SW480 (cell line): ENCODE measurements at regions not wholly inside any gene's neighbourhood (a gene's known extent, or its start where the extent isn't known, plus 50 kb on each side); places are given as distances from the start of the nearest gene placed in this dataset.
"Not testable (repeated sequence)": the region's sequence is repeated elsewhere in the genome, so short reads cannot be mapped to it uniquely, and the experiment has no call there.

Experiments used
- DNase-seq: peaks from one replicate; pipeline ENCODE4 v3.0.0-alpha.2; 2016; ENCODE audit warnings: low spot score

DNA sequence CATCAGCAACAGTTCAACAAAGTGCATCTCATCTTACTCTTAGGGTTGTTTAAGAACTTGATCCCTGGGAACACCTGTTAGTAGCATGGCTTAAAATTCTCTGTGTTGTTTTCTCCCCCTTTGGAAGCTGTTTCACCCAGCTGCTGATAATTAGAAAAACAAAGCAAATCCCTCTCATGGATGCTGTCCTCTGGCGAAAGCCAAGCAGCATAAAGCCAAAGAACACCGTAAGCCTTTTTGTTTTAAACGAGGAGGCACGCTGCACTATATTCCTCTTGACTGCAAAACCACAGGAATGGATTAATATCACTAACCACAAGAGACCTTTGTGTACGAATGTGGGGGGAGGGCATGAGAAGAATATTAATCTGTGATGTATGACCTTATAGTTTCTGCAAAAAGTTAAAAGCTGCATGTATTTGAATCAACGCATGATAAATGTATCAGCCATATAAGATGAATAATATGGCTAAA, 923.2 kb downstream of the LTN1 start:
- peak; percentile 39 for DNase-seq

DNA sequence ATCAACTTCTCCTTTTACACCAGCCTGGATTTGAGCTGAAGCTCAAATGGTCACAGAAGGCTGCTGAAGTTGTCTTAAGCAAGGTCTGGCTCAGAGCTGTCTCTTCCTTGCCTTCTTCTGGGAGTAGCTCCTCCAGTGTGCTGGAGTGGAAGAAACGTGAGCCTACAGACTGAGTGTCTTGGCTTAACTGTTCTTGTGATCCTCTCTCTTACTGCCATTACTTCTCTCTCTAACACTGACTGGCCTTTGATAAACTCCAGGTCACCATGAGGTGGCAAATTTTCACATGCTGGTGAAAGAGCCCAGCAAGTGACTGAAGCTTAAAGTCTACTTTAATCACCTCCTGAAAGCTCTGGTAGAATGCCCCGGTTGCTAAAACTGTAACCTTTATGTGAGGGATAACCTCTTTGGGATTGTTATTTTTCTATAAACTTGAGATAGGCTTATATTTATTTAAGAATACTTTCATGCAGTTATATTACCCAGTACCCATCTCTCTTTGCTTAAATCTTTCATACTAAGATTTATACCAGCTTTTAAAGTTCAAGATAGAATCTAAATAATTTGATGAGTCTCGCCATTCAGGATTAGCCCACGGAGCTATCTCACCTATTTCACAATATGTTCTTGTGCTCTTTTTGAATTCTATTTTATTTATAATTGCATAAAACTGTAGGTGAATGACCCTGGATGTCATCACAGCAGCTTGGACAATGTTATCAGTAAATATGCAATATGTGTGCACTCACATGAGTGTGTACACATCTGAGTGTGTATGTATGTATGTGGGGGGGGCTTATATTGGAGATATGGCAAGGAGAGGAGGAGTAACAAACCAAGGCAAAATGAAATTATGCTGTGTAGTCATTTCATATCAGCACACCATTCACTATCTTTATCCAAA, 924.0 kb downstream of the LTN1 start:
- no peak for DNase-seq

DNA sequence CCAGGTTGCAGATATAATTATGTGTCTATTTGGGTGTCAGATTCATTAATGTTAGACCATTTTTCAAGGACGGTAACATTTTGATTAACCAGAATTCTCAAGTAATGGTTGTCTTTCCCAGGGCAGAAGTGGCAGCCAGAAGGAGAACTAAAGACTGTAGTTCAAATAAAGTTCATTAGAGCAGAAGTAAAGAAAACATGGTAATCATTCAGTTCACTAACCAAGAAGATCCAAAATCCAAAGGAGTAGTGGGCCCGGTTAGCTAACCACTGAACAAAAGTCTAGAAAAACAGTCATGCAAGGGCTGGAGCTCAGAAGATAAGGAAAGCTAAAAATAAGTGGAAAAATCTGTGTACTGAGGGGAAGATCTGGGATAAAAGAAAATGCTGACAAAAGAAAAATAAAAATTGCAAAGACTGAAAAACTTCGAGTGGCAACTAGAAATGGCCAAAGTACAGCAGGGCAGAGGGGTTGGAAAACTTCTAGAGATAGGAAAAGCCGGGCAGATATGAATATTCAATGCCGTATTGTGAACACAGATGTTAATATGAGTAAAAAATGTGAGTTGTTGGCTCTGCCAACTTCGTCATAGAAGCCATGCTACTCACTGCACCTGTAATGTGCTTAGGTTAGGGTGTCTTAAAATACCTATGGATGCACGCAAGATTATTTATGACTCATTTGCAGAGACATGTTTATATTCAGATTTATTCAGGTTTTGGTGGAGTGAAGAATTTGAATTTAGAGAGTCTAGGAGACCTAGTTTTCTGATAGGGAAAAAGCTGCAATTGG, 925.9 kb downstream of the LTN1 start:
- no peak for DNase-seq

DNA sequence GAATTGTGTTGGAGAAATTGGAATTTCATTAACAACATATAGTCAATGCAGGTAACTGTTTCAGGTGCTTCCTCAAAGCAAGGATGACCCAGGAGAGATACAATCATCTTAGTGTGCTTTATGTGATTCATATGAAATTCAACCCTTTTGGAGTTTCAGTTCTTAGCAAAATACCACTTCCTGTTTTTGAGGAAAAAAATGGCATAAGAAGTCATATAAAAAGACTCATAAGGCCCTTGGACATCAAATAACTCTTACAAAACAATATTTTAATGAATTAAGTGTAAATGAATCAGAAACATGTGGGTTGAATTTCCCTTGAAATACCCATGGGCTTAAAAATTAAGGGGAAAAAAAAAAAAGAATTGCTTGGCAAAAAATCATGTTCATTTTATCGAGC, 926.6 kb downstream of the LTN1 start:
- DNase-seq = no peak

DNA sequence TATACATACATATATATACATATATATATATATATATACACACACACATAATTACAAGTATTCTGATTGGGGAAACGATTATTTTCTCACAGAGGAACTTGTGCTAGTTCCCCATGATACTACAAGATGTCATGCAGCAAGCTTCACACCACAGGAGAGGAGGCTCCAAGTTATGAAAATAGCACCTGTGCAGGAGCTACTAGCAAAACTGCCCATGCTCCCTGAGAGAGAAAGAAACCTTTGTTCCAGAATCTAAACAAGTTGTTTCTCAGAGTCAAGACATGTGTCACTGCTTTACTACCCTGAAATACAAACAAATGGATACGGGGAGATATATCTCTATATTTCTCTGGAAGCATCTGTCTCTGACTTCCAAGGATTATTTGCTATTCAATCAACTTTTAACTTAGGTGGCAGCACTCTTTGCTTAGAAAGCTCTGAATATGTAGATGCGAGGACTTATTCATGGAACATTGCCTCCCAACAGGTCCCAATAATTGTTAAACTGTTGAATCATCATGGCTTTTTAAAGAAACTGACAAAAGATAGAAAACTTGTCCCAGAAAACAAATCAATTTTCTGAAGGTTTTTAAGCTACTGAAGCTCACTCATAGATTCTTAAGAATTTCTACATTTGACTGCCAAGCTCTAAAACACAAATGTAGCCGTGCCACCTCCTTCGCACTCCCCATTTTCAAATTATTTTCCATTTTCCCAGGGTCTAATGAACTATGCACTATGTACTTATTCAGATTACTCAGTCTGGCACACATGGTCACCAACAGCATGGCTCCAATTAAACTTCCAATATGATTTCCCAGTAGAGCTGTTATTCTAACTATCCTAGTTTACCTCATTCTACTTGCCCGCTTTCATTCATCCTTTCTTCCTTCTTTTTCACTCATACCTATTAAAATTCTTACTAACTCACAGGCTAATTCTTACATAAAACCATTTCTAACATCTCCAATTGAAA, 929.1 kb downstream of the LTN1 start:
- DNase-seq = no peak

DNA sequence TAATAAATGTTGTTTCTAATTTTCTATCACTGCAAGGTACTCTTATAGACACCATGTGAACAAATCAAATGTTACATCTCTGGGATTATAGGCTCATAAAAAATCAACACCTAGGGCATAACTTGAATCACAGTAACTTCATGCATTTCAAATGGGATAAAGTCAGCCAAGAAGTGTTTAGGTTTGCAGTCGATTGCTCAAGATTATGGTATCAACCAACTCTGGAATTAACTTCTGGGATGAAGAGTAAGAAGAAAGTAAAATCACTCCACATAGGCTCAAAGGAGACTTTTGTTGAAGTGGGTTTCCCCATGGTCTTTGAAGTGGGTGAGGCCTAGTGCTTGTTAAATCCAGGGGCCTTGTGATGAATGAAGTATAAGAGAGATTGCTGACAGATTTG, 939.7 kb downstream of the LTN1 start:
- DNase-seq = not testable (repeated sequence)

DNA sequence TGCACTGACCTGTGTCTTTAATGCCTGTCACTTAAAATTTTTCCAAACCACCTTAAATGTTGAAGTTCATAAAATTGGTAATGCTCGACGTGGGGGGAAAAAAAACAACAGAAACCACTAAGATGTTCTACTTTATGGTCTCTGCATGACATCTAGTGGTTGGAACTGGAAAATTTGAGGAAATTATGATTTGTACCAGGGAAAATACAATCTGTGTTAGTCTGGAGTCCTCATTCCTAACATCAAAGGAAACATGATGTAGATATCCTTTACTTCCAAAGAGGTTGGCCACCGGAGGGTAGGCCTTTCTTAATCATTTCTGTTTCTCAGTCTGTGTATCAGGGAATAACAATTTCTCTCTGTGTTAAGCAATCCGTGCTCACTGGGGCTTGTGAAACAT, 941.0 kb downstream of the LTN1 start:
- peak; percentile 18 for DNase-seq

DNA sequence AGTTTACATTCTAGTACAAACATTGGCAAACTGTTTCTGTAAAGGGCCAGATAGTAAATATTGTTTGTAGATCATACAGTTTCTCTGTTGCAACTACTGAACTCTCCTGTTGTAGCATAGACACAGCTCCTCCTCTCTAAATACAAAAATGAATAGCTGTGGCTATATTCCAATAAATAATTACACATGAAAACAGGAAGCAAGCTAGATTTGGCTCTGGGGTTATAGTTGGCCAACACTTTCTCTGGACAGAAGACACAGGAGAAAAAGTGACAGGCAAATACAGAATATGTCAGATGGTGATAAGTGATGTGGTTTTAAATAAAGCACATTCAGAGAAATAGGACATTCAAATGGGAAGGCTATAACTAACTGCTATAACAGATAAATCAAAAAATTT, 957.0 kb downstream of the LTN1 start:
- not testable (repeated sequence) for DNase-seq

DNA sequence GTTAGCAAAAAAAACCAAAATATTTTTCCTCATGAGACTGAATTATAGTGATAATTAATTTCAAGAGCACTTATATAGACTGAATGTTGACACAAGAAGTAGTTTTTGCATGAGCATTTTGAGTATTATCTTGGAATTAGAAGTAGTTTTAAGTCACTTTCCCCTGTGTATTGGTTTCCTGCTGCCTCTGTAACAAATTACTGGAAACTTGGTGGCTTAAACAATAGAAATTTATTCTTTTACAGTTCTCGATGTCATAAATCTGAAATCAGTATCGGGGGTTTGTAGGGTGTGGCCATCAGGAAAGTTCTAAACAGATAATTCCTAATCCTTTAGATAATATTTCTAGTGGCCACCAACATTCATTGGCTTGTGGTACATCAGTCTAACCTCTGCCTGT, 957.8 kb downstream of the LTN1 start:
- not testable (repeated sequence) for DNase-seq

DNA sequence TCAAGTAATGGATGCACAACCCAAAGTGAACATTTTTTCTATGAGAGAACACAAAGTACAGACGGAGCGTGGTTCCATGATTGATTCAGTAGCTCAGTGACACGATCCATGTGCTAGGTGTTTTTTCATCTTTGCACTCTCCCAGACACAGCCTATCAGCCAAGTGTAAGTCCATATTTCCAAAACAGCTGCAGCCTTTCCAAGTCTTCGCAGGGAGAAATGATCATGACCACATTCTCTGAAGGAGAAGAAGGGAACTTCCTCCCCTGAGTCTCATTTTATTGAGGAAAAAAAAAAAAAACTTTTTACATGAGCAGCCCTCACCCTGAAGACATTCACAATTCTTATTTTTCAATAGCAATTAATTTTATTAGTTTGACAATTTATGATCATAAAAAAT, 958.3 kb downstream of the LTN1 start:
- DNase-seq = not testable (repeated sequence)

DNA sequence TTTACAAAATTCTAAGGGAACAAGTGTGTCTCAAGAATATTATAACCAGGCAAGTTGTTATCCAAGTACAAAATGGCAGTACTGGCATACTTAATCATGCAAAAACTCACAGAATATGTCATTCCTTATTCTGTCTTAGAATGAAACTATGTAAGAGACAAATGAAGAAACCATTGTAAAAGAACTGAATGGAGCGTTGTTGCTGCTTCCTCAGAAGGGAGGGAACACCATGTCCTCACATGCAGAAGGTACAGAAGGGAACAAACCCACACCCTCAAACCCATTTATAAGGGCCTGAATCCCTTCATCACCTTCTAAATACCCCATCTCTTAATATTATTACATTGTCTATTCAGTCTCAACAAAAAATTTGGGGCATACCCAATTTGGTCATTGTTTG, 960.0 kb downstream of the LTN1 start:
- not testable (repeated sequence) for DNase-seq

DNA sequence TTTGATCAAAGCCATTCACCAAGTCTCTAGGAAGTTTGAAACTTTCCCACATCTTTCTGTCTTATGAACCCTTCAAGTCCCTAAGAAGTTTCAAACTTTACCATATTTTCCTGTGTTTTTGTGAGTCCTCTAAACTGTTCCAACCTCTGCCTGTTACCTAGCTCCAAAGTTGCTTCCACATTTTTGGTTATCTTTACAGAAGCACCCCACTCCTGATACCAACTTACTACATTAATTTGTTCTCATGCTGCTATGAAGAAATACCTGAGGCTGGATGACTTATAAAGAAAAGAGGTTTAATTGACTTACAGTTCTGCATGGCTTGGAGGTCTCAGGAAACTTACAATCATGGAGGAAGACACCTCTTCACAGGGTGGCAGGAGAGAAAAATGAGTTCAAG, 961.6 kb downstream of the LTN1 start:
- not testable (repeated sequence) for DNase-seq

DNA sequence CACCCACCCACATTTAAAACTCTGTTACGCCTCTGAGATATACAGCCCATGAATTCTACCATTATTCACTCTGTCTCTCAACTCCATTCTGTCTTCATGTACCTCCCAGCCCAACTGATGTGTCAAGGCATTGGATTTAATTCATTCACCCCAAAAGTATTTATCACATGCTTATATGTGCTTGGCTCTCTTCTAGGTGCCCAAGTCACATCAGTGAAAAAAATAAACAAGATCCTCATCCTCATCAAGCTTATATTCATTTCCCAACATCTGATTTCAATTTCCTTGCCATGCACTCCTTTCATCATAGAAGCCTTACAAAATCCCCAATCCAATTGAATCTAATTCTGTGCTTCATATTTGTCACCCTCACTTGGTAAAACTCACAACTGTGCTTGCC, 967.6 kb downstream of the LTN1 start:
- DNase-seq = no peak

DNA sequence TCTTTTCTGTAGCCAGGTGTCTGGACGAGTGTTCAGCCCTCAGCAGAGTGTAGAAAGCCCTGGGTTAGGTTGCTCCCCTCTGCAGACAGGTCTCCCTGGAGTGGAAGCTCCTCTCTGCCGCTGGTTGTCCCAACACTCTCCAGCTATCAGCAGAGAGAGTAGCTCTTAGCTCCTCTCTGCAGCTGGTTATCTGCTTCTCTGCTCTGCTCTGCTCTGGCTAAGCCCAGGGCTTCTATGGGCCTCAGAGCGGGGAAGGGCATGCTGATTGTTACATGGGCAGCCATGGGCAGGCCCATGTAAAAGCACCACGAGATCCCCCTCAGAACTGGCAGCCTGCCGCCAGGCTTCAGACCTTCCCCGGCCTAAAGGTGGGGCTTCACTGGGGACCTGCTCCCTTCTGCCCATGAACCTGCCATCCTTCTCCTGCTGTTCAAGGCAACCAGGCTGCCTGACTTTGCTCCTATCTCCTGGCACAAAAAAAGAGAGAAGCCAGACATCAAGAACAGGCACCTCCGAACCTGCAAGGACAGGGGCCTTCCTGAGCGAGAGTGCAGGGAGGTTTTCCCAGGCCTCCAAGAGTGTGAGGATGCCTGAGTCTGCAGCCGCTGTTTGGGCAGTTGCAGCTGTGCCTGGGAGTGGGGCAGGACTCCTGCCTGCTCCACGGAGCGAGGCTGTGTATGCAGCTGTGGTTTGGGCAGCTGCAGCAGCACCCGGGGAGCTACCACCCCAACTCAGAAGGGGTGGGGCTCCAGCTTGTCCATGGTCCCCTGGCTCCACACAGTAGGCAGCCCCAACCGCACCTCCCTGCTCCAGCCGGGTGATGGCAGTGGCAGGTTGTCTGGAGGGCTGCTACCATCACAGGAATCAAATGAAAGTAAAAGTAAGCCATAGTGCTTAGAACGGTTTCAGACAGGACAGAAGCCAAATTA, 973.7 kb downstream of the LTN1 start:
- peak; percentile 19 for DNase-seq

DNA sequence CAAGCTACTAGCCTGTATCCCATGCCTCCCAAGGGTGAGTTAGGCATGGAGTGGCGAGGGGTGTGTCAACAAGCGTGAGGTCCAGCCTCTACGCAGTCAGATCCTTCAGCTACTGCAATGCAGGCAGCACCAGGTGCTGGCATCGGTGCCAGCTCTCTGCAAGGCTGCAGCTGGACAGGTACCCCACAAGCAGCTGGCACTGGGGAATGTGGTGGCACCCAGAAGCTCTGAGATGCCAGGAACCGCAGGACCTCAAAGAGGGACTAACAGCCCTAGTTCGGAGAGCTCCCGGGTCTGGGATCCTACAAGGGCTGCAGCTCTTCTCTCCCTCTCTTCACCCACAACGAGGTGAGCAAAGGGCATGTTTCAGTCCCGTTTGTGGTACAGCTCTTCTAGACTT, 974.5 kb downstream of the LTN1 start:
- DNase-seq = no peak

DNA sequence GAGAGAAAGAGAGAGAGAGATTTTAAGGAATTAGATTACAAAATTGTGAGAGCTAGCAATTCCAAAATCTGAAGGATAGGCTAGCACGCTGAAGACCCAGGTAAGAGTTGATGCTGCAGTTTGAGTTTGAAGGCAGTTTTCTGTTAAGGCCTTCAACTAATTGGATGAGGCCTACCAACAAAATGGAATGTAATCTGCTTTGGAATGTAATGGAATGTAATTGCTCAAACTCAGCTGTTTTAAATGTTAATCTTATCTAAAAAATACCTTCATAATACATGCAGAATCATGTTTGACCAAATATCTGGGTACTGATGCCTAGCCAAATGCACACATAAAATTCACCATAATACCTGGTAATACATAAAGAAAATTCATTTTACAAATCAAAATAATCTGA, 976.1 kb downstream of the LTN1 start:
- no peak for DNase-seq

DNA sequence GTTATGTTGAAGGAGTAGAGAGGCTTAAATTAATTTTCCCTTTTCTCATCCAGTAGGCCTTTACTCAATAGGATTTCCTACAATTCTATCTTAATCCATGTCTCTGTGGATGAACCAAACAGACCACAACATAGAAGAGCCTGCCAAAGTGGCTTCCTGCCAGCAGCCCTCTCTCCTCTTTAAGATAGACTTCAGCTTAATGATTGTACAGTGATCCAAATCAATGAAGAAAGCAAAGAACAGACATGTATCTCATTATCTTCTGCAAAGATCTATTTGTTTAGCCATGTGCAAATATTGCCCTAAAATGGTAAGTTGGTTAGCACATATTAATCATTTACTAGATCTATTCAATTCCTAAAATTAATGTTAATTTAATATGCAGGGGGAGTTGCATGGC, 979.6 kb downstream of the LTN1 start:
- DNase-seq = not testable (repeated sequence)

DNA sequence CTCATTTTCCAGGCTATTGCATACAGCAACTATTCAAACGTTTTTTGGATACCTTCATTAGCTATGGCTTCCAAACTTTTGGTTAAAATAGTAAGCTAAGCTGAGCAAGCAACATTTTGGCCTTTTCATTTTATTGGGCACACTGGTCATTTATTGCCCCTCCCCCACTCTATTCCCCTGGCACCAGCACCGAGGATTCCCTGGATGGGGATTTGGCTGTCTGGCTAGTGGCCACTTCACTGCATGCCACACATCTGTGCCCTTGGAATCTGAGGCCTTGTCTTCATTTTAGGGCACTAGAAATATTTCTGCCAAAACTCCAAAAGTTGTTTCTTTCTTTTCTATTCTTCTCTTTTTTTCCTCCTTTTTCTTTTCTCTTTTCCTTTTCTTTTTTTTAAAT, 980.7 kb downstream of the LTN1 start:
- DNase-seq = not testable (repeated sequence)

DNA sequence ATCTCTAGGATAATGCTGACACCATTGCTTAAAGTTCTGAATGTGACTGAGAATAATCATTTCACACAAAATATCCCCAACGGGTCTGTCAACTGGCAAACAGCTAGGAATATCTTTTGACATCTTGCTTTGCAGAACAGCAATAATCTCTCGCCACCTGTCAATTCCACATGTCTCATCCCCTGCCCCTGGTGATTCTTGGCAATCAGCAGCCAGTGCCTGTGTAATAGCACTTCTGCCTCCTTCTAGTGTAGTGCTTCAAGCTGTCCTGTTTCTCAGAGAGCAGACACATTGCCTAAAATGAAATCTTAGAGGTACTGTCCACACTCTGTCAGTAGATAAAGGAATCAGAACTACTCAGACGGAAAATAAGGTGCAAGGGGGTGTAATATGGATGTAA, 984.4 kb downstream of the LTN1 start:
- not testable (repeated sequence) for DNase-seq

DNA sequence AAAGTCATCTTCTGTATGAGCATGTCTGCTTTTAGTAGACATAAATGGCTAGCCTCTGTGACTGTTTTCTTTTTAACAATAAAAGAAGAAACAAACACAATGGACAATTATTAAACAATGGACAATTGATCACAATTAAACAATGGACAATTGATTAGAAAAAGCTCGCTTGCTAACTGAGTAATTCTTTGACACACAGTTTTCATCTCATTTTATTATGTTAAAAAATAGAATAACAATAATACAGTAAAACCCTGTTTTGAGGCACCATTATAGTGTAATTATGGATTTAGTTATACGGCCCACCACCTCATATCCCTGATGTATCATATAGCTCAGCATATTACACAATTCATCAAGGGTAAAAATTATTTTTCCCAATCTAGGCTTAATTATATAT, 989.0 kb downstream of the LTN1 start:
- not testable (repeated sequence) for DNase-seq

DNA sequence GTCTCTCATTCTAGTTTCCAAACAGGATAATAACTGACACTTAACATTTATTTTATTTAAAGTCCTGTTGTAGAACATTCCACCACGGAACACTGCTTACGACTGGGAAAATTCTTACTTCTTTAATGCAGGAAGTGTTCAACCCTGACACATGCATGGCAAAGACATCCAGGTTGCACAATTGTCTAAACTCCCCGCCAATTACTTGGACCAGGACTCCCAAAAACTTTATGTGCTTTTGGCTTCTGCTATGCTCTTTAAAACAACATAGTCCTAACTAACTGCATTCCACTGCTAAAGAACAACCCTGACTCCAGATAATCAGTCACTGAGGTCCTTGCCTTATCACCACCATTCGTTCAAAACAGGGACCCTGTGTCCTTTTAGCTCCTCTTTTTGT, 995.8 kb downstream of the LTN1 start:
- not testable (repeated sequence) for DNase-seq
